HEK293 (cell line): ENCODE measurements at regions not wholly inside any gene's neighbourhood (a gene's known extent, or its start where the extent isn't known, plus 50 kb on each side); places are given as distances from the start of the nearest gene placed in this dataset.

ENCODE experiments used
- YY1 ChIP-seq: fragments of 450-650 bp; formaldehyde crosslinking; IDR thresholded peaks from 2 replicates; pipeline ENCODE4 v1.5.1; 2018; ENCODE audit warnings: missing biosample characterization, missing genetic modification characterization
- ZBTB1 ChIP-seq: fragments of 450-650 bp; formaldehyde crosslinking; IDR thresholded peaks from 2 replicates; pipeline ENCODE4 v1.5.1; 2016; ENCODE audit warnings: missing biosample characterization, missing genetic modification characterization
- ZFP37 ChIP-seq: fragments of 450-650 bp; formaldehyde crosslinking; IDR thresholded peaks from 2 replicates; pipeline ENCODE4 v1.5.1; 2016; ENCODE audit warnings: missing biosample characterization, missing genetic modification characterization
- ZNF558 ChIP-seq: fragments of 450-650 bp; formaldehyde crosslinking; IDR thresholded peaks from 2 replicates; pipeline ENCODE4 v1.5.1; 2016; ENCODE audit warnings: missing biosample characterization, missing genetic modification characterization
- TF ChIP-seq, protein P1 (sequence below): fragments of 450-650 bp; formaldehyde crosslinking; IDR thresholded peaks from 2 replicates; pipeline ENCODE4 v1.5.1; 2016; ENCODE audit warnings: missing biosample characterization, missing genetic modification characterization
- TF ChIP-seq, protein P2 (sequence below): fragments of 450-650 bp; formaldehyde crosslinking; IDR thresholded peaks from 2 replicates; pipeline ENCODE4 v1.5.1; 2016; ENCODE audit warnings: missing biosample characterization, missing genetic modification characterization

DNA sequence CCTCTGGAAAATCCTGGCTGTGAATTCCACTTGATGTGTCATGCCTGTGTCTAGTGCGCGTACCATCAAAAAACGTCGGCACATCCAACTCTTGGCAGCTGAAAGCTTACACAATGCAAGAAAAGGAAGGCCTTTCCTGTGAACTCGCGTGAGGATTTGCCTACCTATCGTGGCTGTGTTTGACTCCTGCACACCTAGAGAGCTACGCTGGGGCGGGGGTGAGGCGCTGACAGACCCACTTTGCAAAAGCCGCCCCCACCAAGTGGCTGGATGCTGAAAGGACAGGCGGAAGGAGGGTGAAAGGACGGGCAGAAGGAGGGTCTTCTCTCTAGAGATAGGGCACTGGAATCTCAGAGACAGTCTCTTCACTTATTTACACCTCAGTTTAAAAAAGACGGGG lies 270.1 kb downstream of the EIPR1 start:
- TF ChIP-seq ZFP37 = no peak
- TF ChIP-seq, protein P1, sequence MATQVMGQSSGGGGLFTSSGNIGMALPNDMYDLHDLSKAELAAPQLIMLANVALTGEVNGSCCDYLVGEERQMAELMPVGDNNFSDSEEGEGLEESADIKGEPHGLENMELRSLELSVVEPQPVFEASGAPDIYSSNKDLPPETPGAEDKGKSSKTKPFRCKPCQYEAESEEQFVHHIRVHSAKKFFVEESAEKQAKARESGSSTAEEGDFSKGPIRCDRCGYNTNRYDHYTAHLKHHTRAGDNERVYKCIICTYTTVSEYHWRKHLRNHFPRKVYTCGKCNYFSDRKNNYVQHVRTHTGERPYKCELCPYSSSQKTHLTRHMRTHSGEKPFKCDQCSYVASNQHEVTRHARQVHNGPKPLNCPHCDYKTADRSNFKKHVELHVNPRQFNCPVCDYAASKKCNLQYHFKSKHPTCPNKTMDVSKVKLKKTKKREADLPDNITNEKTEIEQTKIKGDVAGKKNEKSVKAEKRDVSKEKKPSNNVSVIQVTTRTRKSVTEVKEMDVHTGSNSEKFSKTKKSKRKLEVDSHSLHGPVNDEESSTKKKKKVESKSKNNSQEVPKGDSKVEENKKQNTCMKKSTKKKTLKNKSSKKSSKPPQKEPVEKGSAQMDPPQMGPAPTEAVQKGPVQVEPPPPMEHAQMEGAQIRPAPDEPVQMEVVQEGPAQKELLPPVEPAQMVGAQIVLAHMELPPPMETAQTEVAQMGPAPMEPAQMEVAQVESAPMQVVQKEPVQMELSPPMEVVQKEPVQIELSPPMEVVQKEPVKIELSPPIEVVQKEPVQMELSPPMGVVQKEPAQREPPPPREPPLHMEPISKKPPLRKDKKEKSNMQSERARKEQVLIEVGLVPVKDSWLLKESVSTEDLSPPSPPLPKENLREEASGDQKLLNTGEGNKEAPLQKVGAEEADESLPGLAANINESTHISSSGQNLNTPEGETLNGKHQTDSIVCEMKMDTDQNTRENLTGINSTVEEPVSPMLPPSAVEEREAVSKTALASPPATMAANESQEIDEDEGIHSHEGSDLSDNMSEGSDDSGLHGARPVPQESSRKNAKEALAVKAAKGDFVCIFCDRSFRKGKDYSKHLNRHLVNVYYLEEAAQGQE (tag by site-specific recombination) = no peak
- no peak for TF ChIP-seq YY1 (tag by site-specific recombination)
- no peak for TF ChIP-seq ZNF558 (tag by site-specific recombination)
- no peak for TF ChIP-seq ZBTB1 (tag by site-specific recombination)
- TF ChIP-seq, protein P2, sequence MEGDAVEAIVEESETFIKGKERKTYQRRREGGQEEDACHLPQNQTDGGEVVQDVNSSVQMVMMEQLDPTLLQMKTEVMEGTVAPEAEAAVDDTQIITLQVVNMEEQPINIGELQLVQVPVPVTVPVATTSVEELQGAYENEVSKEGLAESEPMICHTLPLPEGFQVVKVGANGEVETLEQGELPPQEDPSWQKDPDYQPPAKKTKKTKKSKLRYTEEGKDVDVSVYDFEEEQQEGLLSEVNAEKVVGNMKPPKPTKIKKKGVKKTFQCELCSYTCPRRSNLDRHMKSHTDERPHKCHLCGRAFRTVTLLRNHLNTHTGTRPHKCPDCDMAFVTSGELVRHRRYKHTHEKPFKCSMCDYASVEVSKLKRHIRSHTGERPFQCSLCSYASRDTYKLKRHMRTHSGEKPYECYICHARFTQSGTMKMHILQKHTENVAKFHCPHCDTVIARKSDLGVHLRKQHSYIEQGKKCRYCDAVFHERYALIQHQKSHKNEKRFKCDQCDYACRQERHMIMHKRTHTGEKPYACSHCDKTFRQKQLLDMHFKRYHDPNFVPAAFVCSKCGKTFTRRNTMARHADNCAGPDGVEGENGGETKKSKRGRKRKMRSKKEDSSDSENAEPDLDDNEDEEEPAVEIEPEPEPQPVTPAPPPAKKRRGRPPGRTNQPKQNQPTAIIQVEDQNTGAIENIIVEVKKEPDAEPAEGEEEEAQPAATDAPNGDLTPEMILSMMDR = no peak
